ENCODE measurements at regions not wholly inside any gene's neighbourhood (a gene's known extent, or its start where the extent isn't known, plus 50 kb on each side); places are given as distances from the start of the nearest gene placed in this dataset.

- Histone ChIP-seq H3K4ac (replicated peaks; ENCODE audit: insufficient read length, low read depth, low read length) (no peak overlapping the region), H3K36me3 (ENCODE audit: control insufficient read depth in 2 of 4, insufficient read depth in 4 of 4, low read length in 3 of 4) (peaks cover 0 to 5% (median 0%) of the 10 kb centered on the region in 4 experiments; a peak in 2 of 8 replicates), H3K79me2 (ENCODE audit: control insufficient read depth in 1 of 2, insufficient read depth in 2 of 2, low read length in 2 of 2) (no peaks in the 10 kb centered on the region), H3K27ac (ENCODE audit: low read depth, low read length) (no peak overlapping the region), H4K5ac (ENCODE audit: insufficient read length, low read depth, low read length) (no peak overlapping the region), H3K9ac (replicated peaks in 1 of 4; ENCODE audit: extremely low read depth in 1 of 4, low read depth in 3 of 4, low read length in 3 of 4) (no peak overlapping the region), H3K27me3 (replicated peaks in 1 of 4; ENCODE audit: control insufficient read depth in 3 of 4, extremely low read depth in 1 of 4, insufficient read depth in 3 of 4, low read length in 3 of 4) (no peaks in the 10 kb centered on the region), H2BK15ac (ENCODE audit: low read length) (no peak overlapping the region), H3K23ac (ENCODE audit: insufficient read length) (no peak overlapping the region), H3K56ac (replicated peaks; ENCODE audit: insufficient read length, low read depth, low read length) (no peak overlapping the region), H2AK5ac (ENCODE audit: low read depth, low read length) (no peak overlapping the region), H3K14ac (ENCODE audit: insufficient read length) (no peak overlapping the region), H4K20me1 (replicated peaks in 1 of 2; ENCODE audit: control insufficient read depth in 1 of 2, insufficient read depth in 2 of 2, low read length in 2 of 2) (no peaks in the 10 kb centered on the region), H3K9me3 (ENCODE audit: insufficient read depth in 2 of 2, low read depth in 1 of 2, low read length in 1 of 2) (peaks cover 22 to 28% of the 10 kb centered on the region in 2 experiments), H3K79me1 (ENCODE audit: low read depth, low read length) (no peaks in the 10 kb centered on the region), H4K8ac (ENCODE audit: extremely low read depth, insufficient read depth, low read length) (no peak overlapping the region), H3K18ac (ENCODE audit: extremely low read depth, low read length) (no peak overlapping the region), H4K91ac (replicated peaks; ENCODE audit: insufficient read length, low read length) (no peak overlapping the region), H2BK120ac (replicated peaks; ENCODE audit: low read depth, low read length) (no peak overlapping the region), H2BK12ac (ENCODE audit: low read depth, low read length) (no peak overlapping the region), H2BK5ac (ENCODE audit: low read depth, low read length) (no peak overlapping the region), H3K23me2 (ENCODE audit: low read depth, low read length) (no peaks in the 10 kb centered on the region), H2AFZ (ENCODE audit: low read length) (no peak overlapping the region), H2BK20ac (ENCODE audit: low read length) (no peak overlapping the region), H3K4me1 (replicated peaks in 1 of 4; ENCODE audit: control insufficient read depth in 3 of 4, insufficient read depth in 4 of 4, low read length in 3 of 4) (no peaks in the 10 kb centered on the region), H3K4me2 (ENCODE audit: insufficient read depth in 1 of 2, low read depth in 2 of 2, low read length in 2 of 2) (no peak overlapping the region), H3K4me3 (ENCODE audit: extremely low read depth in 1 of 4, insufficient read depth in 2 of 4, low read depth in 3 of 4, low read length in 4 of 4) (no peak overlapping the region)
- FAIRE-seq: no peak
- ChIA-PET CTCF (ENCODE audit: partially characterized antibody) (no interaction called here), POLR2A (ENCODE audit: partially characterized antibody) (no interaction called here)
- 89% methylated on average over 6 of the region's 7 CpGs; no CpG with 5 or more reads in 1 of the 2 experiments for WGBS, 2 experiments (ENCODE audit: extremely low coverage in 1 of 2, insufficient coverage in 1 of 2, insufficient read length in 1 of 2, insufficient replicate concordance in 2 of 2, low coverage in 1 of 2, low lambda C conversion rate in 2 of 2, missing lambda C conversion rate in 1 of 2)
- DNase-seq (ENCODE audit: low read depth in 1 of 2, low spot score in 2 of 2): no peak
- TF ChIP-seq RNF2 (IDR thresholded peaks at IDR 0.05; ENCODE audit: borderline replicate concordance, low read depth, low read length, missing control alignments, poor library complexity, severe bottlenecking) (no peak), CHD1 (IDR thresholded peaks at IDR 0.05; ENCODE audit: low read depth, low read length) (no peak), EGR1 (IDR thresholded peaks at IDR 0.05; ENCODE audit: borderline replicate concordance, low read depth, low read length) (no peak), EZH2 (IDR thresholded peaks at IDR 0.05; ENCODE audit: low read depth, low read length, severe bottlenecking) (no peak), NRF1 (IDR thresholded peaks at IDR 0.05; ENCODE audit: low read depth, low read length) (no peak), E2F6 (IDR thresholded peaks at IDR 0.05) (no peak), TEAD4 (IDR thresholded peaks at IDR 0.05; ENCODE audit: low read depth, low read length) (no peak), BCL11A (IDR thresholded peaks at IDR 0.05; ENCODE audit: low read depth in 2 of 2, low read length in 2 of 2) (no peak), SRF (IDR thresholded peaks at IDR 0.05; ENCODE audit: low read depth, low read length) (no peak), BACH1 (IDR thresholded peaks at IDR 0.05; ENCODE audit: low read length) (no peak)
- TF ChIP-seq, protein P1, sequence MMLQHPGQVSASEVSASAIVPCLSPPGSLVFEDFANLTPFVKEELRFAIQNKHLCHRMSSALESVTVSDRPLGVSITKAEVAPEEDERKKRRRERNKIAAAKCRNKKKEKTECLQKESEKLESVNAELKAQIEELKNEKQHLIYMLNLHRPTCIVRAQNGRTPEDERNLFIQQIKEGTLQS (IDR thresholded peaks at IDR 0.05; ENCODE audit: insufficient read depth, low read depth, low read length): no peak
- TF ChIP-seq, protein P2, sequence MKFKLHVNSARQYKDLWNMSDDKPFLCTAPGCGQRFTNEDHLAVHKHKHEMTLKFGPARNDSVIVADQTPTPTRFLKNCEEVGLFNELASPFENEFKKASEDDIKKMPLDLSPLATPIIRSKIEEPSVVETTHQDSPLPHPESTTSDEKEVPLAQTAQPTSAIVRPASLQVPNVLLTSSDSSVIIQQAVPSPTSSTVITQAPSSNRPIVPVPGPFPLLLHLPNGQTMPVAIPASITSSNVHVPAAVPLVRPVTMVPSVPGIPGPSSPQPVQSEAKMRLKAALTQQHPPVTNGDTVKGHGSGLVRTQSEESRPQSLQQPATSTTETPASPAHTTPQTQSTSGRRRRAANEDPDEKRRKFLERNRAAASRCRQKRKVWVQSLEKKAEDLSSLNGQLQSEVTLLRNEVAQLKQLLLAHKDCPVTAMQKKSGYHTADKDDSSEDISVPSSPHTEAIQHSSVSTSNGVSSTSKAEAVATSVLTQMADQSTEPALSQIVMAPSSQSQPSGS (IDR thresholded peaks at IDR 0.05; ENCODE audit: low read length): no peak
Observed at GRCh38 chr3:118846176-118846575, 188.5 kb downstream of the IGSF11 start.
